K562 (cell line): ENCODE measurements at regions not wholly inside any gene's neighbourhood (a gene's known extent, or its start where the extent isn't known, plus 50 kb on each side); places are given as distances from the start of the nearest gene placed in this dataset.

Experiments
- ATAC-seq: fragments of 200-7000 bp; cut with Tn5 transposase; 3 replicates; pipeline ENCODE4 v1.9.1; 2020; ENCODE audit warnings: moderate library complexity
- BruUV-seq: library from RNA; stranded (reverse); fragments of 400-500 nt; replicated peaks from 2 replicates; lab custom pipeline; 2021; lab: Mats Ljungman, UMichigan
- CTCF ChIA-PET: fragments of 300-600 bp; formaldehyde crosslinking; extraction: SDS; loops from one replicate; lab custom pipeline; 2021; ENCODE audit warnings: low intra/inter-chr PET ratio; lab: Yijun Ruan, JAX
- POLR2A ChIA-PET: fragments of 300-600, 350-650 bp; sonication (Branson Sonifier 250); formaldehyde crosslinking; extraction: SDS; loops from one replicate; lab custom pipeline; 2021; ENCODE audit warnings: antibody characterized with exemption, inconsistent platforms; lab: Yijun Ruan, JAX
- DNase-seq, 4 experiments: peaks; one replicate each; pipeline versions ENCODE4 v3.0.0 to v3.0.0-alpha.2; 2011 to 2018; ENCODE audit warnings: low spot score in 3 of 4, mixed read lengths in 3 of 4; ENCODE audit errors: extremely low read depth in 1 of 4
- FAIRE-seq: peaks from 2 replicates; lab custom pipeline; 2011; peaks lifted over from hg19 to GRCh38; lab: Jason Lieb, UNC
- H2AFZ ChIP-seq: 2 replicates; pipeline ENCODE4 v1.6.0; 2011; ENCODE audit warnings: low read depth, low read length, control low read depth, inconsistent platforms
- H3K27ac ChIP-seq: fragments of 200-600 bp; 3 replicates; pipeline ENCODE4 v1.8.0; 2011; ENCODE audit warnings: low read depth, mild to moderate bottlenecking, control low read depth, inconsistent platforms, low read length, moderate library complexity, mixed read lengths; ENCODE audit errors: extremely low read depth
- H3K27me3 ChIP-seq, 2 experiments: fragments of 300-600 bp in 1 of 2; 2 replicates in 1 of 2; 3 replicates in 1 of 2; pipeline versions ENCODE4 v1.6.0 to v1.8.0; 2011; ENCODE audit warnings: inconsistent platforms in 2 of 2, low read length in 2 of 2, mild to moderate bottlenecking in 1 of 2, mixed read lengths in 1 of 2, moderate library complexity in 1 of 2; ENCODE audit not compliant: control insufficient read depth in 2 of 2, insufficient read depth in 2 of 2
- H3K36me3 ChIP-seq: fragments of 300-600 bp; 3 replicates; pipeline ENCODE4 v1.8.0; 2011; ENCODE audit warnings: mild to moderate bottlenecking, low read length, inconsistent platforms; ENCODE audit not compliant: control insufficient read depth, insufficient read depth
- H3K4me1 ChIP-seq, 2 experiments: fragments of 200-600 bp in 1 of 2; replicated peaks in 1 of 2; 2 replicates in 1 of 2; 3 replicates in 1 of 2; pipeline versions ENCODE4 v1.5.1 to v1.8.0; 2011; ENCODE audit warnings: inconsistent platforms in 2 of 2, low read length in 2 of 2, mild to moderate bottlenecking in 1 of 2, mixed read lengths in 1 of 2, moderate library complexity in 1 of 2; ENCODE audit not compliant: control insufficient read depth in 2 of 2, insufficient read depth in 2 of 2
- H3K4me2 ChIP-seq: 2 replicates; pipeline ENCODE4 v1.6.1; 2011; ENCODE audit warnings: low read length, control low read depth, inconsistent platforms, mixed read lengths; ENCODE audit not compliant: insufficient read depth
- H3K4me3 ChIP-seq: fragments of 200-600 bp; sonication (generic), shearing (Covaris generic); 2 replicates; pipeline ENCODE4 v1.5.1; 2016; ENCODE audit warnings: control low read depth, inconsistent platforms
- H3K79me2 ChIP-seq: fragments of 200-600 bp; 3 replicates; pipeline ENCODE4 v1.8.0; 2011; ENCODE audit warnings: low read length, inconsistent platforms; ENCODE audit not compliant: control insufficient read depth, insufficient read depth
- H3K9ac ChIP-seq, 2 experiments: 2 replicates each; pipeline versions ENCODE4 v1.6.0 to v1.6.1; 2011; ENCODE audit warnings: low read depth in 2 of 2, low read length in 2 of 2, control low read depth in 1 of 2, inconsistent platforms in 1 of 2, mild to moderate bottlenecking in 1 of 2, mixed read lengths in 1 of 2; ENCODE audit not compliant: insufficient read depth in 1 of 2
- H3K9me1 ChIP-seq: one replicate; pipeline ENCODE4 v1.6.0; 2011; ENCODE audit warnings: inconsistent platforms, mild to moderate bottlenecking, low read length, moderate library complexity; ENCODE audit not compliant: control insufficient read depth, insufficient read depth
- H3K9me3 ChIP-seq: replicated peaks from 2 replicates; pipeline ENCODE4 v1.5.1; 2011; ENCODE audit warnings: low read depth, low read length, inconsistent platforms; ENCODE audit not compliant: control insufficient read depth, insufficient read depth
- H4K20me1 ChIP-seq: replicated peaks from 2 replicates; pipeline ENCODE4 v1.6.1; 2011; ENCODE audit warnings: low read length, inconsistent platforms, mixed read lengths; ENCODE audit not compliant: control insufficient read depth, insufficient read depth
- BDP1 ChIP-seq: IDR thresholded peaks from 3 replicates; pipeline ENCODE4 v1.6.1; 2011; ENCODE audit not compliant: insufficient read length, insufficient read depth
- E2F1 ChIP-seq: sonication (generic); formaldehyde crosslinking; IDR thresholded peaks from 2 replicates; pipeline ENCODE4 v1.8.1; 2023; ENCODE audit warnings: mild to moderate bottlenecking, missing genetic modification reagents, moderate library complexity
- ESRRA ChIP-seq: fragments of 450-650 bp; IDR thresholded peaks from 2 replicates; pipeline ENCODE4 v1.6.1; 2014; ENCODE audit warnings: low read depth, mild to moderate bottlenecking, moderate library complexity, borderline replicate concordance
- FUS ChIP-seq: fragments of 200-400 bp; formaldehyde crosslinking; optimal IDR thresholded peaks from 2 replicates; pipeline ENCODE3; 2017; ENCODE audit warnings: low read depth, low read length
- HINFP ChIP-seq: fragments of 450-650 bp; conservative IDR thresholded peaks from 2 replicates; pipeline ENCODE4 v1.6.1; 2016; ENCODE audit warnings: missing genetic modification characterization, low read depth, mild to moderate bottlenecking, control low read depth, missing compliant biosample characterization
- L3MBTL2 ChIP-seq: fragments of 450-650 bp; IDR thresholded peaks from 2 replicates; pipeline ENCODE4 v1.6.1; 2016; ENCODE audit warnings: mild to moderate bottlenecking, moderate library complexity
- MCM7 ChIP-seq, 2 experiments: fragments of 450-650 bp; IDR thresholded peaks; 2 replicates each; pipeline ENCODE4 v1.6.1; 2016 to 2018
- NFE2L1 ChIP-seq: fragments of 450-650 bp; IDR thresholded peaks from 2 replicates; pipeline ENCODE4 v1.6.1; 2016; ENCODE audit warnings: missing genetic modification characterization, low read depth, mild to moderate bottlenecking, missing compliant biosample characterization, moderate library complexity, borderline replicate concordance
- NR2C1 ChIP-seq, 2 experiments: fragments of 450-650 bp; IDR thresholded peaks; 2 replicates each; pipeline ENCODE4 v1.6.1; 2017; ENCODE audit warnings: mild to moderate bottlenecking in 2 of 2, antibody characterized with exemption in 1 of 2, inconsistent platforms in 1 of 2, missing compliant biosample characterization in 1 of 2, missing genetic modification characterization in 1 of 2
- POLR2AphosphoS2 ChIP-seq: IDR thresholded peaks from 2 replicates; pipeline ENCODE4 v1.6.1; 2012; ENCODE audit warnings: low read length, improper control_type of control experiment
- SFPQ ChIP-seq: fragments of 200-400 bp; formaldehyde crosslinking; IDR thresholded peaks from 2 replicates; pipeline ENCODE4 v1.6.1; 2017; ENCODE audit warnings: mild to moderate bottlenecking, low read depth, low read length, moderate library complexity
- SIRT6 ChIP-seq: IDR thresholded peaks from one replicate; pipeline ENCODE4 v1.6.1; 2012; ENCODE audit warnings: low read depth, mild to moderate bottlenecking, control low read depth, inconsistent platforms, low read length, moderate library complexity
- SNRNP70 ChIP-seq: fragments of 200-400 bp; formaldehyde crosslinking; optimal IDR thresholded peaks from 2 replicates; pipeline ENCODE3; 2017; ENCODE audit warnings: low read depth, low read length
- TBP ChIP-seq: optimal IDR thresholded peaks from 2 replicates; pipeline ENCODE3; 2011; ENCODE audit warnings: low read depth, low read length, improper control_type of control experiment
- USF2 ChIP-seq: sonication (generic); formaldehyde crosslinking; IDR thresholded peaks from 2 replicates; pipeline ENCODE4 v1.5.0; 2020; ENCODE audit warnings: missing genetic modification reagents
- ZNF655 ChIP-seq: fragments of 250-450 bp; sonication (Bioruptor Pico); IDR thresholded peaks from 2 replicates; pipeline ENCODE4 v1.5.0; 2021
- WGBS: fragments of 100-300 bp; shearing (Covaris generic); methylation state at CpG from one replicate; pipeline ENCODE4 v1.1.6; 2016; ENCODE audit warnings: low coverage, mixed read lengths; ENCODE audit not compliant: insufficient coverage; ENCODE audit errors: missing lambda C conversion rate; 5-methylcytosine and 5-hydroxymethylcytosine counted together
- in situ Hi-C: fragments of 300-500 bp; cut with MboI; formaldehyde crosslinking; loops from 4 replicates; pipeline ENCODE4 v1.15.0; 2018; ENCODE audit warnings: inconsistent platforms, mixed read lengths
- intact Hi-C: fragments of 100-400 bp; cut with micrococcal nuclease; formaldehyde crosslinking; loops from 2 replicates; pipeline ENCODE4 v1.14.2; 2022

GRCh38 chr2:6410313-6410712, 455.4 kb downstream of the CMPK2 start:
- DNase-seq = no peak
- ChIA-PET CTCF (no interaction called here), POLR2A (no interaction called here)
- ATAC-seq = no peak
- Histone ChIP-seq H3K9ac (no peak overlapping the region), H3K4me2 (no peak overlapping the region), H3K9me3 (no peaks in the 10 kb centered on the region; the same call in none of the 2 replicates), H3K4me3 (no peak overlapping the region), H3K9me1 (no peaks in the 10 kb centered on the region), H3K4me1 (no peaks in the 10 kb centered on the region), H3K79me2 (no peaks in the 10 kb centered on the region), H3K27me3 (no peaks in the 10 kb centered on the region), H4K20me1 (no peaks in the 10 kb centered on the region), H3K36me3 (no peaks in the 10 kb centered on the region), H3K27ac (no peak overlapping the region), H2AFZ (no peak overlapping the region)
- 0% methylated on average over 3 of the region's 3 CpGs for WGBS
- BruUV-seq = no TSS peak
- intact Hi-C loops = no loop called here
- in situ Hi-C loops = no loop called here
- no peak for FAIRE-seq
- TF ChIP-seq TBP (no peak), L3MBTL2 (no peak), USF2 (CRISPR knock-in tag) (no peak), E2F1 (CRISPR knock-in tag) (no peak), SNRNP70 (no peak), BDP1 (no peak), SFPQ (no peak), NFE2L1 (tag) (no peak), FUS (no peak), POLR2AphosphoS2 (no peak), MCM7 (IDR thresholded peaks at IDR 0.05) (no peak), ZNF655 (CRISPR knock-in tag) (no peak), SIRT6 (no peak), HINFP (tag) (no peak), NR2C1 (IDR thresholded peaks at IDR 0.05) (no peak), NR2C1 (tag; IDR thresholded peaks at IDR 0.05) (no peak), ESRRA (no peak)
